Gastroesophageal sphincter (tissue), 4 donors: ENCODE measurements at regions not wholly inside any gene's neighbourhood (a gene's known extent, or its start where the extent isn't known, plus 50 kb on each side); places are given as distances from the start of the nearest gene placed in this dataset.

ENCODE experiments used
- ATAC-seq: fragments of 150-250 bp; one replicate; pipeline ENCODE4 v1.9.1; 2016; ENCODE audit warnings: mild to moderate bottlenecking, moderate library complexity
- H3K27ac ChIP-seq, 4 donors: fragments of 200-600 bp; sonication (generic) in 3 of 4; 1 replicate in 3 of 4; 2 replicates in 1 of 4; pipeline ENCODE4 v1.5.1; 2016 to 2019
- H3K27me3 ChIP-seq: fragments of 200-600 bp; sonication (generic); one replicate; pipeline ENCODE4 v1.5.1; 2019
- H3K36me3 ChIP-seq, 2 donors: fragments of 200-600 bp; sonication (generic); one replicate each; pipeline ENCODE4 v1.5.1; 2019; ENCODE audit warnings: control low read depth in 1 of 2
- H3K4me1 ChIP-seq, 3 donors: fragments of 200-600 bp; sonication (generic); 1 replicate in 2 of 3; 2 replicates in 1 of 3; pipeline ENCODE4 v1.5.1; 2016 to 2019; ENCODE audit warnings: control low read depth in 2 of 3
- H3K4me3 ChIP-seq, 2 donors: fragments of 200-600 bp; sonication (generic); one replicate each; pipeline ENCODE4 v1.5.1; 2019; ENCODE audit warnings: mild to moderate bottlenecking in 1 of 2, moderate library complexity in 1 of 2
- H3K9me3 ChIP-seq, 3 donors: fragments of 200-600 bp; sonication (generic); one replicate each; pipeline ENCODE4 v1.5.1; 2017 to 2019; ENCODE audit warnings: control low read depth in 2 of 3
- CTCF ChIP-seq, 4 experiments: fragments of 200-600 bp in 2 of 4; fragments of 450-650 bp in 2 of 4; sonication (generic) in 1 of 4; IDR thresholded peaks; one replicate each; pipeline ENCODE4 v1.5.1; 2017 to 2019; ENCODE audit warnings: antibody characterized with exemption in 4 of 4, mild to moderate bottlenecking in 2 of 4, moderate library complexity in 2 of 4
- EP300 ChIP-seq: sonication (generic); formaldehyde crosslinking; IDR thresholded peaks from one replicate; pipeline ENCODE4 v1.6.1; 2017; ENCODE audit warnings: antibody characterized with exemption, mild to moderate bottlenecking
- POLR2A ChIP-seq, 2 donors: fragments of 450-650 bp; IDR thresholded peaks; one replicate each; pipeline ENCODE4 v1.6.1; 2017; ENCODE audit warnings: antibody characterized with exemption in 2 of 2, mild to moderate bottlenecking in 2 of 2, moderate library complexity in 1 of 2
- POLR2AphosphoS5 ChIP-seq: sonication (generic); formaldehyde crosslinking; IDR thresholded peaks from one replicate; pipeline ENCODE4 v1.6.1; 2017; ENCODE audit warnings: antibody characterized with exemption
- WGBS, 2 donors: methylation state at CpG; one replicate each; pipeline ENCODE4 v1.1.5; 2018; ENCODE audit warnings: low coverage in 1 of 2; 5-methylcytosine and 5-hydroxymethylcytosine counted together

- no peak overlapping the region for H3K4me3 ChIP-seq
- H3K4me1 ChIP-seq, result no peaks in the 10 kb centered on the region
- peaks cover 0 to 6% (median 0%) of the 10 kb centered on the region in 3 donors for H3K9me3 ChIP-seq
- TF ChIP-seq EP300, result no peak
- TF ChIP-seq CTCF (IDR thresholded peaks at IDR 0.05), result no peak
- no peak for TF ChIP-seq POLR2AphosphoS5
- TF ChIP-seq POLR2A (IDR thresholded peaks at IDR 0.05), result no peak
- 93 to 100% methylated on average over 1 to 2 of the region's 7 CpGs for WGBS, 2 donors
- H3K27me3 ChIP-seq, result no peaks in the 10 kb centered on the region
- no peak for ATAC-seq
- no peaks in the 10 kb centered on the region for H3K36me3 ChIP-seq
- H3K27ac ChIP-seq, result no peak overlapping the region
Observed at GRCh38 chr11:70506986-70507385, 108.7 kb downstream of the CTTN start.

- ATAC-seq, result no peak
- H3K27ac ChIP-seq, result no peak overlapping the region
- peaks cover 0 to 13% (median 0%) of the 10 kb centered on the region in 3 donors for H3K9me3 ChIP-seq
- no peak overlapping the region for H3K4me3 ChIP-seq
- TF ChIP-seq POLR2AphosphoS5 (no peak), POLR2A (IDR thresholded peaks at IDR 0.05) (no peak)
- no peaks in the 10 kb centered on the region for H3K4me1 ChIP-seq
- WGBS, 2 donors, result 83 to 93% methylated on average over 6 to 9 of the region's 20 CpGs
- no peaks in the 10 kb centered on the region for H3K36me3 ChIP-seq
- no peaks in the 10 kb centered on the region for H3K27me3 ChIP-seq
Observed at GRCh38 chr11:70507466-70508230, 109.3 kb downstream of the CTTN start.

- ATAC-seq, result no peak
- no peaks in the 10 kb centered on the region for H3K27me3 ChIP-seq
- 88 to 95% methylated on average over 2 to 3 of the region's 3 CpGs for WGBS, 2 donors
- no peaks in the 10 kb centered on the region for H3K36me3 ChIP-seq
- peaks cover 0 to 18% (median 0%) of the 10 kb centered on the region in 3 donors for H3K9me3 ChIP-seq
- H3K4me3 ChIP-seq, result no peak overlapping the region
- H3K4me1 ChIP-seq, result no peaks in the 10 kb centered on the region
- no peak overlapping the region for H3K27ac ChIP-seq
- TF ChIP-seq POLR2AphosphoS5 (no peak), EP300 (no peak)
Observed at GRCh38 chr11:70508231-70508480, 109.8 kb downstream of the CTTN start.

GRCh38 chr11:70509476-70509875 lies 111.1 kb downstream of the CTTN start:
- Histone ChIP-seq H3K4me1 (no peaks in the 10 kb centered on the region), H3K36me3 (no peaks in the 10 kb centered on the region), H3K4me3 (no peak overlapping the region), H3K9me3 (peaks cover 0 to 26% (median 0%) of the 10 kb centered on the region in 3 donors), H3K27ac (no peak overlapping the region), H3K27me3 (no peaks in the 10 kb centered on the region)
- ATAC-seq, result no peak
- TF ChIP-seq EP300, result no peak
- TF ChIP-seq CTCF (IDR thresholded peaks at IDR 0.05), result no peak
- TF ChIP-seq POLR2AphosphoS5, result no peak
- no peak for TF ChIP-seq POLR2A (IDR thresholded peaks at IDR 0.05)
- WGBS, 2 donors, result 69% methylated on average over 6 of the region's 8 CpGs; no CpG with 5 or more reads in 1 of the 2 donors

GRCh38 chr11:70510106-70510505 lies 111.8 kb downstream of the CTTN start:
- no peak for ATAC-seq
- no peak overlapping the region for H3K4me3 ChIP-seq
- H3K36me3 ChIP-seq, result no peaks in the 10 kb centered on the region
- H3K27me3 ChIP-seq, result no peaks in the 10 kb centered on the region
- H3K4me1 ChIP-seq, result no peaks in the 10 kb centered on the region
- peaks cover 0 to 26% (median 0%) of the 10 kb centered on the region in 3 donors for H3K9me3 ChIP-seq
- TF ChIP-seq POLR2A (IDR thresholded peaks at IDR 0.05), result no peak
- H3K27ac ChIP-seq, result no peak overlapping the region
- 90% methylated on average over 2 of the region's 4 CpGs; no CpG with 5 or more reads in 1 of the 2 donors for WGBS, 2 donors

GRCh38 chr11:70510571-70510970 lies 112.2 kb downstream of the CTTN start:
- Histone ChIP-seq H3K27ac (no peak overlapping the region), H3K4me1 (no peaks in the 10 kb centered on the region), H3K27me3 (no peaks in the 10 kb centered on the region), H3K4me3 (no peak overlapping the region), H3K36me3 (no peaks in the 10 kb centered on the region), H3K9me3 (peaks cover 0 to 26% (median 0%) of the 10 kb centered on the region in 3 donors)
- ATAC-seq, result no peak
- WGBS, 2 donors, result 92% methylated on average over 2 of the region's 6 CpGs; no CpG with 5 or more reads in 1 of the 2 donors
- no peak for TF ChIP-seq POLR2A (IDR thresholded peaks at IDR 0.05)
- no peak for TF ChIP-seq EP300
- no peak for TF ChIP-seq POLR2AphosphoS5
- no peak for TF ChIP-seq CTCF (IDR thresholded peaks at IDR 0.05)
